HEK293 (cell line): ENCODE measurements at regions not wholly inside any gene's neighbourhood (a gene's known extent, or its start where the extent isn't known, plus 50 kb on each side); places are given as distances from the start of the nearest gene placed in this dataset.

Experiments
- CTCF ChIA-PET: fragments of 350-600 bp; formaldehyde crosslinking; extraction: SDS; loops from one replicate; lab custom pipeline; 2021; ENCODE audit warnings: antibody characterized with exemption; lab: Yijun Ruan, JAX
- POLR2A ChIA-PET: fragments of 300-600 bp; formaldehyde crosslinking; extraction: SDS; loops from one replicate; lab custom pipeline; 2020; ENCODE audit warnings: antibody characterized with exemption, inconsistent platforms; lab: Yijun Ruan, JAX
- H3K27ac ChIP-seq: fragments of 200-500 bp; sonication (Bioruptor generic); 2 replicates; pipeline ENCODE4 v1.5.1; 2014; ENCODE audit warnings: low read depth, low read length, control low read depth, inconsistent platforms; ENCODE audit errors: extremely low read depth
- H3K36me3 ChIP-seq, 2 experiments: fragments of 200-500 bp in 1 of 2; sonication (Bioruptor generic) in 1 of 2; 1 replicate in 1 of 2; 2 replicates in 1 of 2; pipeline ENCODE4 v1.5.1; 2014 to 2017; ENCODE audit warnings: inconsistent platforms in 2 of 2, low read length in 2 of 2; ENCODE audit not compliant: control insufficient read depth in 2 of 2, insufficient read depth in 1 of 2
- H3K4me1 ChIP-seq: fragments of 200-500 bp; sonication (Bioruptor generic); 2 replicates; pipeline ENCODE4 v1.5.1; 2014; ENCODE audit warnings: mild to moderate bottlenecking, low read length, inconsistent platforms; ENCODE audit not compliant: control insufficient read depth, insufficient read depth
- H3K4me3 ChIP-seq: 2 replicates; pipeline ENCODE4 v1.5.1; 2011; ENCODE audit warnings: low read depth, mild to moderate bottlenecking, control low read depth, low read length, moderate library complexity
- H3K9me3 ChIP-seq: fragments of 200-500 bp; sonication (Bioruptor generic); 2 replicates; pipeline ENCODE4 v1.5.1; 2014; ENCODE audit warnings: low read depth, low read length, inconsistent platforms; ENCODE audit not compliant: control insufficient read depth, insufficient read depth
- AEBP2 ChIP-seq: fragments of 450-650 bp; formaldehyde crosslinking; IDR thresholded peaks from 2 replicates; pipeline ENCODE4 v1.5.1; 2016; ENCODE audit warnings: missing biosample characterization, missing genetic modification characterization, borderline replicate concordance
- BCL11A ChIP-seq: fragments of 450-650 bp; formaldehyde crosslinking; IDR thresholded peaks from 2 replicates; pipeline ENCODE4 v1.5.1; 2016; ENCODE audit warnings: low read depth, missing biosample characterization, missing genetic modification characterization
- CTCF ChIP-seq: fragments of 450-650 bp; formaldehyde crosslinking; IDR thresholded peaks from 2 replicates; pipeline ENCODE4 v1.5.1; 2016; ENCODE audit warnings: missing biosample characterization, missing genetic modification characterization
- GLI4 ChIP-seq: fragments of 450-650 bp; formaldehyde crosslinking; IDR thresholded peaks from 2 replicates; pipeline ENCODE4 v1.5.1; 2016; ENCODE audit warnings: missing biosample characterization, missing genetic modification characterization
- IKZF3 ChIP-seq: fragments of 450-650 bp; IDR thresholded peaks from 2 replicates; pipeline ENCODE4 v1.5.0; 2018; ENCODE audit warnings: missing biosample characterization, mild to moderate bottlenecking, missing genetic modification characterization, moderate library complexity
- MYNN ChIP-seq: fragments of 450-650 bp; formaldehyde crosslinking; IDR thresholded peaks from 2 replicates; pipeline ENCODE4 v1.5.1; 2016; ENCODE audit warnings: missing biosample characterization, missing genetic modification characterization, borderline replicate concordance
- OVOL3 ChIP-seq: fragments of 450-650 bp; formaldehyde crosslinking; IDR thresholded peaks from 2 replicates; pipeline ENCODE4 v1.5.1; 2016; ENCODE audit warnings: missing biosample characterization, missing genetic modification characterization
- SP2 ChIP-seq: fragments of 450-650 bp; formaldehyde crosslinking; IDR thresholded peaks from 2 replicates; pipeline ENCODE4 v1.5.1; 2016; ENCODE audit warnings: missing biosample characterization, missing genetic modification characterization
- TSHZ1 ChIP-seq: fragments of 450-650 bp; formaldehyde crosslinking; IDR thresholded peaks from 2 replicates; pipeline ENCODE4 v1.5.1; 2016; ENCODE audit warnings: missing biosample characterization, missing genetic modification characterization, borderline replicate concordance
- ZBTB49 ChIP-seq: fragments of 450-650 bp; formaldehyde crosslinking; IDR thresholded peaks from 2 replicates; pipeline ENCODE4 v1.5.1; 2016; ENCODE audit warnings: missing biosample characterization, missing genetic modification characterization, low read depth
- ZBTB7A ChIP-seq: fragments of 450-650 bp; formaldehyde crosslinking; IDR thresholded peaks from 2 replicates; pipeline ENCODE4 v1.5.1; 2016; ENCODE audit warnings: low read depth, missing biosample characterization, missing genetic modification characterization
- ZNF148 ChIP-seq: fragments of 450-650 bp; formaldehyde crosslinking; IDR thresholded peaks from 2 replicates; pipeline ENCODE4 v1.5.0; 2017; ENCODE audit warnings: missing biosample characterization, missing genetic modification characterization, borderline replicate concordance
- ZNF155 ChIP-seq: fragments of 450-650 bp; formaldehyde crosslinking; IDR thresholded peaks from 2 replicates; pipeline ENCODE4 v1.5.1; 2016; ENCODE audit warnings: missing biosample characterization, missing genetic modification characterization
- ZNF16 ChIP-seq: fragments of 450-650 bp; formaldehyde crosslinking; IDR thresholded peaks from 2 replicates; pipeline ENCODE4 v1.5.1; 2016; ENCODE audit warnings: low read depth, missing biosample characterization, missing genetic modification characterization
- ZNF169 ChIP-seq: fragments of 450-650 bp; formaldehyde crosslinking; IDR thresholded peaks from 2 replicates; pipeline ENCODE4 v1.5.1; 2016; ENCODE audit warnings: missing biosample characterization, missing genetic modification characterization
- ZNF391 ChIP-seq: fragments of 450-650 bp; formaldehyde crosslinking; IDR thresholded peaks from 2 replicates; pipeline ENCODE4 v1.5.1; 2016; ENCODE audit warnings: low read depth, missing biosample characterization, missing genetic modification characterization, borderline replicate concordance
- ZNF529 ChIP-seq: fragments of 450-650 bp; formaldehyde crosslinking; IDR thresholded peaks from 2 replicates; pipeline ENCODE4 v1.5.1; 2017; ENCODE audit warnings: missing genetic modification characterization, missing biosample characterization; ENCODE audit not compliant: insufficient replicate concordance
- ZNF629 ChIP-seq: fragments of 450-650 bp; formaldehyde crosslinking; IDR thresholded peaks from 2 replicates; pipeline ENCODE4 v1.5.1; 2017; ENCODE audit warnings: missing biosample characterization, missing genetic modification characterization
- ZNF639 ChIP-seq: fragments of 450-650 bp; formaldehyde crosslinking; IDR thresholded peaks from 2 replicates; pipeline ENCODE4 v1.5.1; 2016; ENCODE audit warnings: missing biosample characterization, missing genetic modification characterization
- ZSCAN30 ChIP-seq: fragments of 450-650 bp; IDR thresholded peaks from 2 replicates; pipeline ENCODE4 v1.5.1; 2018; ENCODE audit warnings: missing biosample characterization, mild to moderate bottlenecking, missing genetic modification characterization, moderate library complexity
- ZSCAN5A ChIP-seq: fragments of 450-650 bp; formaldehyde crosslinking; IDR thresholded peaks from 2 replicates; pipeline ENCODE4 v1.5.1; 2016; ENCODE audit warnings: missing biosample characterization, missing genetic modification characterization

GRCh38 chr1:214979191-214979590, 103.3 kb upstream of the KCNK2 start:
- Histone ChIP-seq H3K4me1 (no peaks in the 10 kb centered on the region), H3K36me3 (no peaks in the 10 kb centered on the region), H3K9me3 (no peaks in the 10 kb centered on the region), H3K4me3 (no peak overlapping the region), H3K27ac (no peak overlapping the region)
- ChIA-PET CTCF (no interaction called here), POLR2A (no interaction called here)
- no peak for TF ChIP-seq MYNN (tag by site-specific recombination)
- no peak for TF ChIP-seq ZBTB7A (tag by site-specific recombination)
- no peak for TF ChIP-seq BCL11A (tag by site-specific recombination)
- TF ChIP-seq TSHZ1 (tag by site-specific recombination): no peak
- no peak for TF ChIP-seq ZNF629
- TF ChIP-seq SP2 (tag by site-specific recombination): no peak
- TF ChIP-seq GLI4 (tag by site-specific recombination): no peak
- TF ChIP-seq ZNF16 (tag by site-specific recombination): no peak
- TF ChIP-seq ZSCAN5A (tag by site-specific recombination): no peak
- no peak for TF ChIP-seq ZNF148 (tag by site-specific recombination)
- TF ChIP-seq ZNF391: no peak
- TF ChIP-seq ZSCAN30 (tag by site-specific recombination): no peak
- no peak for TF ChIP-seq ZNF639 (tag by site-specific recombination)
- no peak for TF ChIP-seq ZNF155 (tag by site-specific recombination)
- TF ChIP-seq ZNF529 (tag by site-specific recombination): no peak
- TF ChIP-seq OVOL3 (tag by site-specific recombination): no peak

GRCh38 chr1:214980921-214981320, 101.6 kb upstream of the KCNK2 start:
- no peak overlapping the region for H3K27ac ChIP-seq
- no peaks in the 10 kb centered on the region for H3K9me3 ChIP-seq
- H3K4me3 ChIP-seq: no peak overlapping the region
- no peaks in the 10 kb centered on the region for H3K36me3 ChIP-seq
- ChIA-PET POLR2A (no interaction called here), CTCF (no interaction called here)
- no peaks in the 10 kb centered on the region for H3K4me1 ChIP-seq
- TF ChIP-seq AEBP2 (tag by site-specific recombination) (no peak), ZNF169 (tag by site-specific recombination) (no peak), IKZF3 (tag by site-specific recombination) (no peak), CTCF (tag by site-specific recombination) (no peak), ZBTB49 (no peak)
